ENCODE measurements at regions not wholly inside any gene's neighbourhood (a gene's known extent, or its start where the extent isn't known, plus 50 kb on each side); places are given as distances from the start of the nearest gene placed in this dataset.

DNA sequence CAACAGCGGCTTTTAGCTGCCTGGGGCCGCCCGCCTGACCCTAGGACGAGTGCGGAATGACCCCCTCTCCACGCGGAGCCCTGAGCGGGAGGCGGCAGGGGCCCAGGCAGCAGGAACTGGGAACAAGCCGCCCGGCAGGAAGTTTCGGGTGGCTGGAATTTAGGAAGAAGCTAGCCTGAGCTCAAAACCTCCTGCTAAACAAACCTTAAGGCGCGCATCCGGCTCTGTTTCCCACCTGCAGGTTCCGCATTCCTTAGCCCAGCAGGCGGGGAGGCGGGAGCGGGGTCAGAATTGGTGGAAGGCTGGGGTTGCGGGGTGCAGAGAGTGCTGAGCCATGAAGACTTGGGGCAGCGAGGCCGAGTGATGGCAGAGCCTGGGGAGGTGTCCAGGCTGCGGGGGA, 813.9 kb downstream of the KCNJ18 start:
- Histone ChIP-seq H3K4me1 (ENCODE audit: insufficient read depth) (no peaks in the 10 kb centered on the region), H3F3A (replicated peaks; ENCODE audit: low read depth) (no peaks in the 10 kb centered on the region), H3K79me2 (replicated peaks; ENCODE audit: insufficient read depth) (no peaks in the 10 kb centered on the region), H3K36me3 (ENCODE audit: insufficient read depth) (no peaks in the 10 kb centered on the region; the same call in 1 of the 2 replicates), H4K20me1 (replicated peaks; ENCODE audit: insufficient read depth) (no peaks in the 10 kb centered on the region), H3K27ac (ENCODE audit: low read depth) (no peak overlapping the region), H3K27me3 (ENCODE audit: insufficient read depth) (no peaks in the 10 kb centered on the region), H3K9me2 (ENCODE audit: insufficient read depth) (no peaks in the 10 kb centered on the region), H2AFZ (no peak overlapping the region), H3K4me3 (no peak overlapping the region), H3K4me2 (no peak overlapping the region)
- Mint-ChIP-seq H3K27me3 (ENCODE audit: insufficient read depth, low read depth, poor library complexity) (peaks cover 12% of the 10 kb centered on the region), H3K4me3 (no peak overlapping the region), H3K4me1 (no peaks in the 10 kb centered on the region), H3K36me3 (ENCODE audit: low read depth) (peaks cover 27% of the 10 kb centered on the region), H3K9me3 (peaks cover 94% of the 10 kb centered on the region), H3K27ac (no peak overlapping the region)
- ATAC-seq = no peak
- no peak for TF ChIP-seq EZH2 (IDR thresholded peaks at IDR 0.05; ENCODE audit: low read depth, unreplicated experiment)
- TF ChIP-seq, protein P1, sequence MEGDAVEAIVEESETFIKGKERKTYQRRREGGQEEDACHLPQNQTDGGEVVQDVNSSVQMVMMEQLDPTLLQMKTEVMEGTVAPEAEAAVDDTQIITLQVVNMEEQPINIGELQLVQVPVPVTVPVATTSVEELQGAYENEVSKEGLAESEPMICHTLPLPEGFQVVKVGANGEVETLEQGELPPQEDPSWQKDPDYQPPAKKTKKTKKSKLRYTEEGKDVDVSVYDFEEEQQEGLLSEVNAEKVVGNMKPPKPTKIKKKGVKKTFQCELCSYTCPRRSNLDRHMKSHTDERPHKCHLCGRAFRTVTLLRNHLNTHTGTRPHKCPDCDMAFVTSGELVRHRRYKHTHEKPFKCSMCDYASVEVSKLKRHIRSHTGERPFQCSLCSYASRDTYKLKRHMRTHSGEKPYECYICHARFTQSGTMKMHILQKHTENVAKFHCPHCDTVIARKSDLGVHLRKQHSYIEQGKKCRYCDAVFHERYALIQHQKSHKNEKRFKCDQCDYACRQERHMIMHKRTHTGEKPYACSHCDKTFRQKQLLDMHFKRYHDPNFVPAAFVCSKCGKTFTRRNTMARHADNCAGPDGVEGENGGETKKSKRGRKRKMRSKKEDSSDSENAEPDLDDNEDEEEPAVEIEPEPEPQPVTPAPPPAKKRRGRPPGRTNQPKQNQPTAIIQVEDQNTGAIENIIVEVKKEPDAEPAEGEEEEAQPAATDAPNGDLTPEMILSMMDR (conservative IDR thresholded peaks at IDR 0.05; ENCODE audit: low read depth in 2 of 2) = no peak
- TF ChIP-seq CREB1 (CRISPR knock-in tag; IDR thresholded peaks at IDR 0.05; ENCODE audit: low read depth) = no peak
- TF ChIP-seq NANOG (IDR thresholded peaks at IDR 0.05; ENCODE audit: borderline replicate concordance) = no peak
- TF ChIP-seq POLR2AphosphoS5 (IDR thresholded peaks at IDR 0.05; ENCODE audit: low read depth) = no peak
- no peak for TF ChIP-seq STAT1 (IDR thresholded peaks at IDR 0.05; ENCODE audit: unreplicated experiment)
- no peak for TF ChIP-seq ZNF114 (CRISPR knock-in tag; IDR thresholded peaks at IDR 0.05)
- TF ChIP-seq JUNB (IDR thresholded peaks at IDR 0.05; ENCODE audit: unreplicated experiment) = no peak
- TF ChIP-seq, protein P2, sequence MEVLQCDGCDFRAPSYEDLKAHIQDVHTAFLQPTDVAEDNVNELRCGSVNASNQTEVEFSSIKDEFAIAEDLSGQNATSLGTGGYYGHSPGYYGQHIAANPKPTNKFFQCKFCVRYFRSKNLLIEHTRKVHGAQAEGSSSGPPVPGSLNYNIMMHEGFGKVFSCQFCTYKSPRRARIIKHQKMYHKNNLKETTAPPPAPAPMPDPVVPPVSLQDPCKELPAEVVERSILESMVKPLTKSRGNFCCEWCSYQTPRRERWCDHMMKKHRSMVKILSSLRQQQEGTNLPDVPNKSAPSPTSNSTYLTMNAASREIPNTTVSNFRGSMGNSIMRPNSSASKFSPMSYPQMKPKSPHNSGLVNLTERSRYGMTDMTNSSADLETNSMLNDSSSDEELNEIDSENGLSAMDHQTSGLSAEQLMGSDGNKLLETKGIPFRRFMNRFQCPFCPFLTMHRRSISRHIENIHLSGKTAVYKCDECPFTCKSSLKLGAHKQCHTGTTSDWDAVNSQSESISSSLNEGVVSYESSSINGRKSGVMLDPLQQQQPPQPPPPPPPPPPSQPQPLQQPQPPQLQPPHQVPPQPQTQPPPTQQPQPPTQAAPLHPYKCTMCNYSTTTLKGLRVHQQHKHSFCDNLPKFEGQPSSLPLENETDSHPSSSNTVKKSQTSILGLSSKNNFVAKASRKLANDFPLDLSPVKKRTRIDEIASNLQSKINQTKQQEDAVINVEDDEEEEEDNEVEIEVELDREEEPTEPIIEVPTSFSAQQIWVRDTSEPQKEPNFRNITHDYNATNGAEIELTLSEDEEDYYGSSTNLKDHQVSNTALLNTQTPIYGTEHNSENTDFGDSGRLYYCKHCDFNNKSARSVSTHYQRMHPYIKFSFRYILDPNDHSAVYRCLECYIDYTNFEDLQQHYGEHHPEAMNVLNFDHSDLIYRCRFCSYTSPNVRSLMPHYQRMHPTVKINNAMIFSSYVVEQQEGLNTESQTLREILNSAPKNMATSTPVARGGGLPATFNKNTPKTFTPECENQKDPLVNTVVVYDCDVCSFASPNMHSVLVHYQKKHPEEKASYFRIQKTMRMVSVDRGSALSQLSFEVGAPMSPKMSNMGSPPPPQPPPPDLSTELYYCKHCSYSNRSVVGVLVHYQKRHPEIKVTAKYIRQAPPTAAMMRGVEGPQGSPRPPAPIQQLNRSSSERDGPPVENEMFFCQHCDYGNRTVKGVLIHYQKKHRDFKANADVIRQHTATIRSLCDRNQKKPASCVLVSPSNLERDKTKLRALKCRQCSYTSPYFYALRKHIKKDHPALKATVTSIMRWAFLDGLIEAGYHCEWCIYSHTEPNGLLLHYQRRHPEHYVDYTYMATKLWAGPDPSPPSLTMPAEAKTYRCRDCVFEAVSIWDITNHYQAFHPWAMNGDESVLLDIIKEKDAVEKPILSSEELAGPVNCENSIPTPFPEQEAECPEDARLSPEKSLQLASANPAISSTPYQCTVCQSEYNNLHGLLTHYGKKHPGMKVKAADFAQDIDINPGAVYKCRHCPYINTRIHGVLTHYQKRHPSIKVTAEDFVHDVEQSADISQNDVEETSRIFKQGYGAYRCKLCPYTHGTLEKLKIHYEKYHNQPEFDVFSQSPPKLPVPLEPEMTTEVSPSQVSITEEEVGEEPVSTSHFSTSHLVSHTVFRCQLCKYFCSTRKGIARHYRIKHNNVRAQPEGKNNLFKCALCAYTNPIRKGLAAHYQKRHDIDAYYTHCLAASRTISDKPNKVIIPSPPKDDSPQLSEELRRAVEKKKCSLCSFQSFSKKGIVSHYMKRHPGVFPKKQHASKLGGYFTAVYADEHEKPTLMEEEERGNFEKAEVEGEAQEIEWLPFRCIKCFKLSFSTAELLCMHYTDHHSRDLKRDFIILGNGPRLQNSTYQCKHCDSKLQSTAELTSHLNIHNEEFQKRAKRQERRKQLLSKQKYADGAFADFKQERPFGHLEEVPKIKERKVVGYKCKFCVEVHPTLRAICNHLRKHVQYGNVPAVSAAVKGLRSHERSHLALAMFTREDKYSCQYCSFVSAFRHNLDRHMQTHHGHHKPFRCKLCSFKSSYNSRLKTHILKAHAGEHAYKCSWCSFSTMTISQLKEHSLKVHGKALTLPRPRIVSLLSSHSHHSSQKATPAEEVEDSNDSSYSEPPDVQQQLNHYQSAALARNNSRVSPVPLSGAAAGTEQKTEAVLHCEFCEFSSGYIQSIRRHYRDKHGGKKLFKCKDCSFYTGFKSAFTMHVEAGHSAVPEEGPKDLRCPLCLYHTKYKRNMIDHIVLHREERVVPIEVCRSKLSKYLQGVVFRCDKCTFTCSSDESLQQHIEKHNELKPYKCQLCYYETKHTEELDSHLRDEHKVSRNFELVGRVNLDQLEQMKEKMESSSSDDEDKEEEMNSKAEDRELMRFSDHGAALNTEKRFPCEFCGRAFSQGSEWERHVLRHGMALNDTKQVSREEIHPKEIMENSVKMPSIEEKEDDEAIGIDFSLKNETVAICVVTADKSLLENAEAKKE (CRISPR knock-in tag; IDR thresholded peaks at IDR 0.05) = no peak
- TF ChIP-seq EZH2phosphoT487 (IDR thresholded peaks at IDR 0.05; ENCODE audit: unreplicated experiment) = no peak
- DNase-seq (ENCODE audit: low spot score) = no peak
